GM10248 (cell line): ENCODE measurements at regions not wholly inside any gene's neighbourhood (a gene's known extent, or its start where the extent isn't known, plus 50 kb on each side); places are given as distances from the start of the nearest gene placed in this dataset.

ENCODE experiments used
- CTCF ChIA-PET: fragments of 300-600 bp; sonication (Branson Sonifier 250); formaldehyde crosslinking; extraction: SDS; loops from one replicate; lab custom pipeline; 2021; ENCODE audit warnings: antibody characterized with exemption; lab: Yijun Ruan, JAX
- POLR2A ChIA-PET: fragments of 350-650 bp; sonication (Branson Sonifier 250); formaldehyde crosslinking; extraction: SDS; loops from one replicate; lab custom pipeline; 2020; ENCODE audit warnings: antibody characterized with exemption; lab: Yijun Ruan, JAX
- DNase-seq: peaks from one replicate; pipeline ENCODE4 v3.0.0; 2012; ENCODE audit errors: extremely low spot score
- TF ChIP-seq, protein P1 (sequence below): IDR thresholded peaks from 2 replicates; pipeline ENCODE4 v1.5.1; 2012; ENCODE audit warnings: mild to moderate bottlenecking, low read depth; ENCODE audit errors: extremely low read depth, missing control alignments, control extremely low read depth

DNA sequence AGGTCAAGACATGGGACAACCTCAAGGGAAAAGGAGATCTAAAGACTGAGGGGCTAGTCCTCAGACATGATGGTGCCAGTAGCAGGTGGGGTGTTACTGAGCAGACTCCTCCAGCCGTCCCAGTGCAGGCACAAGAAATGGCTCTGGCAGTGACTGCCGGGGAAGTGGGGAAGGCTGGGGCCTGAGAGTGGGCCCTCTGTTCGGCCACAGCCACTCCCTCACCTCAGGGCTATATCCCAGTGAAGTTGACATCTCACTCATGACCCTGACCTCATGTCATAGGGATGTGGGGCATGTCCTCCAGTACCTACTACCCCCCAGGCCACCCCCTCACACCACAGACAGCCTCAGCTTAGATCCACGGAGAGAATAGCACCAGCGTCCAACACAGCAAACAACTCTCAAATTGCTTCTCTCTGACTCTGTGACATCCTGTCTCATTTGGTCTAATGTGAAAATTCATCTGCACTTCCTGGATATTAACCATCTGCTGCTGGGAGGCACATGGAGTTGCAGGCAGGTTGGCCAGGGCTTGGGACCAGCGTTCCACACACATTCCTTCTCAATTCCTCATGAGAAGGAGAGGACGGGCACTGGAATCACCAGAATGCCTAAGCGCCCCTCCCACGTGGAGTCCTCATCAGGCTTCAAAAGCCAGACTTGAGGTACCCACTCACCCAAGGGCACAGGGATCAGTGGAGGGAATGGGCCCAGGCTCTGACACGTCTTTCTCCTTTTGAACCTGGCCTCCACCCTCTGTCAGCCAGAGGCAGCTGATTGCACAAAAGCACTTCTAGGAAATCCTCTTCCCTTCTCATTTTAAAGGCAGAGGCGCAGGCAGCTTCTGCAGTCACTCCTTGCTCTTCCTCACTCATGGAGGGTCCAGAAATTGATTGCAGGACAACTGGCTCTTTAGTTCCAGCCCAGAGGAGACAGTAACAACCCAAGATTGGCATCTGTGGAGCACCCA is 163.6 kb upstream of the CST7 start:
- no peak for DNase-seq
- ChIA-PET CTCF (interaction anchor here (0.8 to 2.5 kb wide), 4 partner anchors 11 to 146 kb away, joined by 3 to 15 read pairs (median 8); no protein-coding TSS in a partner anchor), POLR2A (no interaction called here)
- TF ChIP-seq, protein P1, sequence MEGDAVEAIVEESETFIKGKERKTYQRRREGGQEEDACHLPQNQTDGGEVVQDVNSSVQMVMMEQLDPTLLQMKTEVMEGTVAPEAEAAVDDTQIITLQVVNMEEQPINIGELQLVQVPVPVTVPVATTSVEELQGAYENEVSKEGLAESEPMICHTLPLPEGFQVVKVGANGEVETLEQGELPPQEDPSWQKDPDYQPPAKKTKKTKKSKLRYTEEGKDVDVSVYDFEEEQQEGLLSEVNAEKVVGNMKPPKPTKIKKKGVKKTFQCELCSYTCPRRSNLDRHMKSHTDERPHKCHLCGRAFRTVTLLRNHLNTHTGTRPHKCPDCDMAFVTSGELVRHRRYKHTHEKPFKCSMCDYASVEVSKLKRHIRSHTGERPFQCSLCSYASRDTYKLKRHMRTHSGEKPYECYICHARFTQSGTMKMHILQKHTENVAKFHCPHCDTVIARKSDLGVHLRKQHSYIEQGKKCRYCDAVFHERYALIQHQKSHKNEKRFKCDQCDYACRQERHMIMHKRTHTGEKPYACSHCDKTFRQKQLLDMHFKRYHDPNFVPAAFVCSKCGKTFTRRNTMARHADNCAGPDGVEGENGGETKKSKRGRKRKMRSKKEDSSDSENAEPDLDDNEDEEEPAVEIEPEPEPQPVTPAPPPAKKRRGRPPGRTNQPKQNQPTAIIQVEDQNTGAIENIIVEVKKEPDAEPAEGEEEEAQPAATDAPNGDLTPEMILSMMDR = no peak

DNA sequence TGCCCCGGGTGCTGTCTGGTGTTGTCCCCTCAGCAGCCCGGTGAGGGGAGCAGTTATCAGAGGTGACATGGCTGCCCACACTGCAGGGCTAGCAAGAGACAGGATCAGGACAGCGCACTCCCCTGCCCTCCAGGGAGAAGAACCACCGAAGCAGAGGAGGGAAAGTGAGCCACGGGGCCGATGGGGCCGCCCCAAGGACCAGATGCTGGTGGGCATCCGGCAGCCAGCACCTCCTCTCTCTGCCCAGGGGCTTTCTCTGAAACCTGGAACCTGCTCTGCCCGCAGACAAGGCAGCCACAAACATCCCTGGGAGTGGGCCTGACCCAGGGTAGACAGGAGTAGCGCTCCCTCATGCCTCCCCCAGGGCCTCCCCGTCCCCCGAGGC is 163.0 kb upstream of the CST7 start:
- POLR2A ChIA-PET = no interaction called here
- TF ChIP-seq, protein P1 = no peak
- CTCF ChIA-PET = no interaction called here

DNA sequence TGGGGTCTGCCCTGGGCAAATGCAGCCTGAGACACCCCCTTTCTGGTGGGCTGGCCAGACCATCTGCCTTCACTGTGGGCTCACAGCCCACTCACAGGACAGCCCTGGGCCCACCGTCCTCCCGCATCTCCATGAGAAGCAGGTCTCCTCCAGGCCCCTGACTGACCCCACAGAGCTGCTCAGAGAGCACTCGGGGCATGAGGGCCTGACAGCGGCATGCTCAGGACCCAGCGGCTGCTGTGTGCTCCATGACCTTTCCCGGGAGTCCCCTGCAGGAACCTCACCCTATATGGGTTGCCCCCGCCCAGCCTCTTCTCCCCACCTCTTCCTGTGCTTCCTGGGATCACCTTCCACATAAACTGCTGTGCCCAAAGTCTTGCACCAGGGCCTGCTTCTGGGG is 162.4 kb upstream of the CST7 start:
- ChIA-PET POLR2A (no interaction called here), CTCF (no interaction called here)
- TF ChIP-seq, protein P1 = no peak
- no peak for DNase-seq

More for the DNA sequence above, 163.0 kb upstream of the CST7 start:
- DNase-seq = no peak

DNA sequence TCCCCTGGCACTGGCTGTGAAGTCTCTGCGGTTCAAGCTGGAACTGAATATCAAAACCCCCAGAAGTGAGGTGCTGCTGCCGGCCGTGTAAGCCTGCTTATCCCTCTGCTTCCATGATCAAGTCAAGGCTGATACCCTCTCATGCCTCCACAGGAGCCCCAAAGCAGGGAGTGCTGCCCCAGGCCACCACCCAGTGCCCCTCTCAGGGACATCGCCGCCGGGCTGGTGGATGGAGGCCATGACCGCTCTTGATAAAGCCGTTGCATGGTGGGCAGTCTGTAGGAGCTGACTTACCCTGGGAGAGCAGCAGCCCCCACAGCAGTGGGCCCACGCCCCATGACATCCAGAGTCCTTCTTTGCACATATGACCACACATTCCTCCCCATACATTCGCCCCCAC is 162.0 kb upstream of the CST7 start:
- ChIA-PET POLR2A (no interaction called here), CTCF (no interaction called here)
- TF ChIP-seq, protein P1 = no peak
- DNase-seq = no peak

DNA sequence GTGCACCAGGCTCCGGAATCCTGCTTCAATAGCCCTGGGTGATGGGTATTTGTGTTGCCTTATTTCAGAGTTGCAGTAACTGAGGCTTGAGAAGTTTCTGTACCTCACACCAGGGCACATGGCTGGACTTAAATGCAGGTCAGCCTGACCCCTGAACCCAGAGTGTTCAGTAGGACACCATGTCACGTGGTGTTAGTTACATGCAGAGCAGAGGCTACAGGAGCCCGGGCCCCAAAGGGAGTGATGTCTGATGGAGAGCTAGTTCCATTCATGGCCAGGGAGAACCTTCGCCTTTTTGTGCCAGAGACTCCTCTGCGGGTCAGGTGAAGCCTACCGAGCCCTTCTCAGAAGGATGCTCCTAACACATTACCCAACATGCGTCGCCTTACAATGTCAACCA is 161.4 kb upstream of the CST7 start:
- ChIA-PET POLR2A (no interaction called here), CTCF (no interaction called here)
- TF ChIP-seq, protein P1 = no peak
- no peak for DNase-seq

DNA sequence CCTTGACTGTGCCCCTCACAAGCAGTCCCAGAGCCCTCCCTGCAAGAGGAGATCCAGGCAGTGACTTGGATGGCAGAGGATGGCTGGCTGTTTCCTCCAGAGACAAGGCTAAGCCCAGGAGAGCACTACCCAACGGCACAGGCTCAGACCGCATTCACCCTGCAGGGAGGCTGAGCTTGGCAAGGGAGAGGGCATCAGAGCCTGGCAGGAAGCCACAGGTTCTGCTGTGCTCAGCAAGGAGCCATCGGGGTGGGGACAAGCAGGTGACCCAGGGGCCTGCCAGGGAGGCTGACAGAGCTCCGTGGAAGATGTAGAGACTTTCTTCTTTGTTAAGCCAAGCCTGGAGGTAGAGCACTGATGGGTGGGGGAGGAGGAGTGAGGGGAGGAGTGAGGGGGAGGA is 159.2 kb upstream of the CST7 start:
- DNase-seq = no peak
- CTCF ChIA-PET = interaction anchor here (1.2 to 1.3 kb wide), 2 partner anchors 12 to 128 kb away, joined by 3 read pairs; no protein-coding TSS in a partner anchor
- POLR2A ChIA-PET = no interaction called here
- TF ChIP-seq, protein P1 = no peak
